HCT116 (cell line): ENCODE measurements at regions not wholly inside any gene's neighbourhood (a gene's known extent, or its start where the extent isn't known, plus 50 kb on each side); places are given as distances from the start of the nearest gene placed in this dataset.

ENCODE experiments used
- ATAC-seq: fragments of 200-7000 bp; cut with Tn5 transposase; 2 replicates; pipeline ENCODE4 v1.9.1; 2020; ENCODE audit warnings: mild to moderate bottlenecking, moderate library complexity
- BruUV-seq: library from RNA; stranded (reverse); fragments of 400-500 nt; replicated peaks from 2 replicates; lab custom pipeline; 2021; lab: Mats Ljungman, UMichigan
- CTCF ChIA-PET: fragments of 300-600 bp; sonication (Branson Sonifier 250); formaldehyde crosslinking; loops from one replicate; lab custom pipeline; 2021; ENCODE audit warnings: antibody characterized with exemption; lab: Charles Lee
- POLR2A ChIA-PET: fragments of 300-600, 350-600 bp; sonication (Branson Sonifier 250); formaldehyde crosslinking; loops from one replicate; lab custom pipeline; 2021; ENCODE audit warnings: antibody characterized with exemption; lab: Charles Lee
- RAD21 ChIA-PET, 2 experiments: fragments of 300-600 bp; sonication (Branson Sonifier 250); formaldehyde crosslinking; loops; one replicate each; lab custom pipeline; 2023; ENCODE audit warnings: low total read pairs in 2 of 2; ENCODE audit not compliant: uncharacterized antibody in 2 of 2, unreplicated experiment in 2 of 2, low non-redundant PET in 1 of 2; lab: Charles Lee
- DNase-seq: peaks from one replicate; pipeline ENCODE4 v3.0.0-alpha.2; 2010; ENCODE audit warnings: low read depth, low spot score
- H2AFZ ChIP-seq: fragments of 200-600 bp; shearing (Covaris generic), sonication (generic); 2 replicates; pipeline ENCODE4 v1.6.1; 2017; ENCODE audit warnings: low read depth, mixed run types, mixed read lengths, antibody characterized with exemption, low read length; ENCODE audit not compliant: poor library complexity, severe bottlenecking
- H3K27ac ChIP-seq: 2 replicates; pipeline ENCODE4 v1.5.1; 2012; ENCODE audit warnings: low read depth, low read length
- H3K27me3 ChIP-seq: fragments of 200-600 bp; sonication (generic); 2 replicates; pipeline ENCODE4 v1.6.1; 2016; ENCODE audit warnings: mixed run types, low read length, mixed read lengths; ENCODE audit not compliant: insufficient read depth
- H3K36me3 ChIP-seq, 2 experiments: fragments of 200-500 bp in 1 of 2; fragments of 200-600 bp in 1 of 2; sonication (Bioruptor generic) in 1 of 2; sonication (generic) in 1 of 2; 2 replicates each; pipeline versions ENCODE4 v1.5.1 to v1.6.1; 2014 to 2016; ENCODE audit warnings: low read length in 2 of 2, inconsistent platforms in 1 of 2, mixed read lengths in 1 of 2, mixed run types in 1 of 2; ENCODE audit not compliant: insufficient read depth in 2 of 2, control insufficient read depth in 1 of 2
- H3K4me1 ChIP-seq, 2 experiments: fragments of 200-600 bp in 1 of 2; sonication (generic) in 1 of 2; 2 replicates each; pipeline versions ENCODE4 v1.5.1 to v1.6.1; 2012 to 2017; ENCODE audit warnings: low read length in 2 of 2, inconsistent platforms in 1 of 2, mild to moderate bottlenecking in 1 of 2, mixed read lengths in 1 of 2, mixed run types in 1 of 2, moderate library complexity in 1 of 2; ENCODE audit not compliant: insufficient read depth in 2 of 2, control insufficient read depth in 1 of 2
- H3K4me2 ChIP-seq: fragments of 200-600 bp; sonication (generic); 2 replicates; pipeline ENCODE4 v1.6.1; 2017; ENCODE audit warnings: mixed run types, low read length, mixed read lengths
- H3K4me3 ChIP-seq, 2 experiments: fragments of 200-600 bp in 1 of 2; sonication (generic) in 1 of 2; replicated peaks in 1 of 2; 2 replicates each; pipeline ENCODE4 v1.5.1; 2011 to 2016; ENCODE audit warnings: low read length in 2 of 2, control low read depth in 1 of 2, low read depth in 1 of 2, mild to moderate bottlenecking in 1 of 2, mixed read lengths in 1 of 2, mixed run types in 1 of 2
- H3K79me2 ChIP-seq: fragments of 200-600 bp; sonication (generic); 2 replicates; pipeline ENCODE4 v1.6.1; 2017; ENCODE audit warnings: mild to moderate bottlenecking, mixed run types, low read length, moderate library complexity, mixed read lengths; ENCODE audit not compliant: insufficient read depth
- H3K9ac ChIP-seq: fragments of 200-600 bp; sonication (generic); 2 replicates; pipeline ENCODE4 v1.6.1; 2016; ENCODE audit warnings: low read length, mixed read lengths
- H3K9me2 ChIP-seq: fragments of 200-600 bp; sonication (generic), shearing (Covaris generic); 2 replicates; pipeline ENCODE4 v1.6.1; 2017; ENCODE audit warnings: mixed run types, mild to moderate bottlenecking, moderate library complexity; ENCODE audit not compliant: insufficient read depth
- H3K9me3 ChIP-seq, 2 experiments: fragments of 200-500 bp in 1 of 2; fragments of 200-600 bp in 1 of 2; sonication (Bioruptor generic) in 1 of 2; sonication (generic) in 1 of 2; 2 replicates each; pipeline ENCODE4 v1.6.1; 2014 to 2017; ENCODE audit warnings: low read length in 2 of 2, mixed read lengths in 2 of 2, inconsistent platforms in 1 of 2, low read depth in 1 of 2, mild to moderate bottlenecking in 1 of 2, mixed run types in 1 of 2, moderate library complexity in 1 of 2; ENCODE audit not compliant: control insufficient read depth in 1 of 2, insufficient read depth in 1 of 2
- H4K20me1 ChIP-seq: fragments of 200-600 bp; sonication (generic), shearing (Covaris generic); 2 replicates; pipeline ENCODE4 v1.6.1; 2017; ENCODE audit warnings: mixed run types, mild to moderate bottlenecking, moderate library complexity; ENCODE audit not compliant: insufficient read depth
- CBX3 ChIP-seq: IDR thresholded peaks from 2 replicates; pipeline ENCODE4 v1.6.1; 2012; ENCODE audit warnings: low read depth
- EZH2phosphoT487 ChIP-seq: fragments of 200-600 bp; IDR thresholded peaks from 2 replicates; pipeline ENCODE4 v1.6.1; 2018; ENCODE audit warnings: antibody characterized with exemption, borderline replicate concordance
- FOSL1 ChIP-seq: IDR thresholded peaks from 2 replicates; pipeline ENCODE4 v1.6.1; 2012; ENCODE audit warnings: low read depth
- JUND ChIP-seq: IDR thresholded peaks from 2 replicates; pipeline ENCODE4 v1.6.1; 2012
- SP1 ChIP-seq: IDR thresholded peaks from 2 replicates; pipeline ENCODE4 v1.6.1; 2012; ENCODE audit warnings: low read depth
- SRF ChIP-seq: IDR thresholded peaks from 2 replicates; pipeline ENCODE4 v1.6.1; 2012; ENCODE audit warnings: low read depth
- TCF7L2 ChIP-seq: IDR thresholded peaks from 2 replicates; pipeline ENCODE4 v1.7.0; 2011; ENCODE audit warnings: borderline replicate concordance, inconsistent platforms; ENCODE audit not compliant: insufficient read depth, insufficient read length; ENCODE audit errors: extremely low read depth
- intact Hi-C: fragments of 100-400 bp; cut with micrococcal nuclease; formaldehyde crosslinking; loops from 2 replicates; pipeline ENCODE4 v1.10.0; 2022
- TF ChIP-seq, protein P1 (sequence below): IDR thresholded peaks from 2 replicates; pipeline ENCODE4 v1.6.1; 2012
- TF ChIP-seq, protein P2 (sequence below): IDR thresholded peaks from 2 replicates; pipeline ENCODE4 v1.6.1; 2012; ENCODE audit warnings: low read depth
- TF ChIP-seq, protein P3 (sequence below): IDR thresholded peaks from 2 replicates; pipeline ENCODE4 v1.6.1; 2011; ENCODE audit warnings: mild to moderate bottlenecking, low read length, moderate library complexity; ENCODE audit not compliant: insufficient replicate concordance; ENCODE audit errors: extremely low read depth
- TF ChIP-seq, protein P4 (sequence below), 3 experiments: fragments of 200-600 bp in 1 of 3; sonication (generic) in 1 of 3; IDR thresholded peaks in 2 of 3; conservative IDR thresholded peaks in 1 of 3; 2 replicates each; pipeline ENCODE4 v1.5.1; 2012 to 2017; ENCODE audit warnings: low read depth in 2 of 3, low read length in 2 of 3, antibody characterized with exemption in 1 of 3, borderline replicate concordance in 1 of 3, control low read depth in 1 of 3, mild to moderate bottlenecking in 1 of 3, mixed read lengths in 1 of 3, mixed run types in 1 of 3, moderate library complexity in 1 of 3; ENCODE audit not compliant: insufficient read depth in 1 of 3

DNA sequence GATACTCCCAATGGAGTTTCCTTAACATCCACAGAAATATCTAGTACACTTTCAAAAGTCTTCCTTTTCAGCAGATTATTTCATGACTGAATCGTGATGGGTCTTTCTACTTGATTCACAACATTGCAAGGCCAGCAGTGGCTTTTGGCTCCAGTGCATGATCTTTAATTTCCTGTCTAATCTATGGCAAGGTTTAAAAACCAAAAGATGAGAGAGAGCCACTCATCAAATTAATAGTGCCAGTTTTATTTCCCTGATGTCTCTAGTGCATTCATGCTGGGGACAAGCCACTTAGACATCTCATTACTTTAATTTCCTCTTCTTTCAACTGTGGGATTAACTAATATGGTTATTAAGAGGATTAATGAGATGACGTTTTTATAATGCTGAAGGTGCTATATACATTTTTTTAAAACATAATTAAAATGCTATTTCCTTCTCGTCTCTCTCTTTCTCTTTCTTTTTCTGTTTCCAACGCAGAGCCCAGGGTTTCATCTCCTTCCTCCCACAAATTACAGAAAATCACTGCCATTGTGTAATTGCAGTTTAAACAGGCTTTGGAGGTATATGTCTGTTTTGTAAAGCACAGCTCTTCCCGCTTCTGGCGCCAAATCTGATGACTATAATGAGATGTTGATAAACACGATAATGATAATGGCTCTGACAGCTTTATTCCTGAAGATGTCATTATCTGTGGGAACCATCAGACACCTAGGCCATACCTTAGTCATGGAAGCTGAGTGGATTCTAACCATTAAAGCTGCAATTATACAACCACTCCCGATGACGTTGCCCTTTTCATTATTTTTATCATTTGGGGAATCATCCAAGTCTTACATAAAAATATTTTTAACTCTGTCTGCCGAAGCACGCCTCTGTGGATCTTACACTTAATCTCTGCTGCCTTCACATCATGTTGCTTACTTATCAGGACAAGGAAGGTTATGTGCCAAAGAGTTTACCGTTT, 103.1 kb upstream of the PPM1H start:
- no peaks in the 10 kb centered on the region for H3K9me3 ChIP-seq
- no peaks in the 10 kb centered on the region for H3K4me1 ChIP-seq
- CTCF ChIA-PET, result no interaction called here
- no peak overlapping the region for H3K9ac ChIP-seq
- H3K27me3 ChIP-seq, result no peaks in the 10 kb centered on the region
- H3K27ac ChIP-seq, result no peak overlapping the region
- H3K4me2 ChIP-seq, result no peak overlapping the region
- TF ChIP-seq, protein P1, sequence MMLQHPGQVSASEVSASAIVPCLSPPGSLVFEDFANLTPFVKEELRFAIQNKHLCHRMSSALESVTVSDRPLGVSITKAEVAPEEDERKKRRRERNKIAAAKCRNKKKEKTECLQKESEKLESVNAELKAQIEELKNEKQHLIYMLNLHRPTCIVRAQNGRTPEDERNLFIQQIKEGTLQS, result no peak
- TF ChIP-seq, protein P2, sequence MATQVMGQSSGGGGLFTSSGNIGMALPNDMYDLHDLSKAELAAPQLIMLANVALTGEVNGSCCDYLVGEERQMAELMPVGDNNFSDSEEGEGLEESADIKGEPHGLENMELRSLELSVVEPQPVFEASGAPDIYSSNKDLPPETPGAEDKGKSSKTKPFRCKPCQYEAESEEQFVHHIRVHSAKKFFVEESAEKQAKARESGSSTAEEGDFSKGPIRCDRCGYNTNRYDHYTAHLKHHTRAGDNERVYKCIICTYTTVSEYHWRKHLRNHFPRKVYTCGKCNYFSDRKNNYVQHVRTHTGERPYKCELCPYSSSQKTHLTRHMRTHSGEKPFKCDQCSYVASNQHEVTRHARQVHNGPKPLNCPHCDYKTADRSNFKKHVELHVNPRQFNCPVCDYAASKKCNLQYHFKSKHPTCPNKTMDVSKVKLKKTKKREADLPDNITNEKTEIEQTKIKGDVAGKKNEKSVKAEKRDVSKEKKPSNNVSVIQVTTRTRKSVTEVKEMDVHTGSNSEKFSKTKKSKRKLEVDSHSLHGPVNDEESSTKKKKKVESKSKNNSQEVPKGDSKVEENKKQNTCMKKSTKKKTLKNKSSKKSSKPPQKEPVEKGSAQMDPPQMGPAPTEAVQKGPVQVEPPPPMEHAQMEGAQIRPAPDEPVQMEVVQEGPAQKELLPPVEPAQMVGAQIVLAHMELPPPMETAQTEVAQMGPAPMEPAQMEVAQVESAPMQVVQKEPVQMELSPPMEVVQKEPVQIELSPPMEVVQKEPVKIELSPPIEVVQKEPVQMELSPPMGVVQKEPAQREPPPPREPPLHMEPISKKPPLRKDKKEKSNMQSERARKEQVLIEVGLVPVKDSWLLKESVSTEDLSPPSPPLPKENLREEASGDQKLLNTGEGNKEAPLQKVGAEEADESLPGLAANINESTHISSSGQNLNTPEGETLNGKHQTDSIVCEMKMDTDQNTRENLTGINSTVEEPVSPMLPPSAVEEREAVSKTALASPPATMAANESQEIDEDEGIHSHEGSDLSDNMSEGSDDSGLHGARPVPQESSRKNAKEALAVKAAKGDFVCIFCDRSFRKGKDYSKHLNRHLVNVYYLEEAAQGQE, result no peak
- TF ChIP-seq CBX3 (no peak), TCF7L2 (no peak), SP1 (no peak), SRF (no peak), JUND (no peak), FOSL1 (no peak), EZH2phosphoT487 (no peak)
- TF ChIP-seq, protein P3, sequence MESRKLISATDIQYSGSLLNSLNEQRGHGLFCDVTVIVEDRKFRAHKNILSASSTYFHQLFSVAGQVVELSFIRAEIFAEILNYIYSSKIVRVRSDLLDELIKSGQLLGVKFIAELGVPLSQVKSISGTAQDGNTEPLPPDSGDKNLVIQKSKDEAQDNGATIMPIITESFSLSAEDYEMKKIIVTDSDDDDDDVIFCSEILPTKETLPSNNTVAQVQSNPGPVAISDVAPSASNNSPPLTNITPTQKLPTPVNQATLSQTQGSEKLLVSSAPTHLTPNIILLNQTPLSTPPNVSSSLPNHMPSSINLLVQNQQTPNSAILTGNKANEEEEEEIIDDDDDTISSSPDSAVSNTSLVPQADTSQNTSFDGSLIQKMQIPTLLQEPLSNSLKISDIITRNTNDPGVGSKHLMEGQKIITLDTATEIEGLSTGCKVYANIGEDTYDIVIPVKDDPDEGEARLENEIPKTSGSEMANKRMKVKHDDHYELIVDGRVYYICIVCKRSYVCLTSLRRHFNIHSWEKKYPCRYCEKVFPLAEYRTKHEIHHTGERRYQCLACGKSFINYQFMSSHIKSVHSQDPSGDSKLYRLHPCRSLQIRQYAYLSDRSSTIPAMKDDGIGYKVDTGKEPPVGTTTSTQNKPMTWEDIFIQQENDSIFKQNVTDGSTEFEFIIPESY, result no peak
- TF ChIP-seq, protein P4, sequence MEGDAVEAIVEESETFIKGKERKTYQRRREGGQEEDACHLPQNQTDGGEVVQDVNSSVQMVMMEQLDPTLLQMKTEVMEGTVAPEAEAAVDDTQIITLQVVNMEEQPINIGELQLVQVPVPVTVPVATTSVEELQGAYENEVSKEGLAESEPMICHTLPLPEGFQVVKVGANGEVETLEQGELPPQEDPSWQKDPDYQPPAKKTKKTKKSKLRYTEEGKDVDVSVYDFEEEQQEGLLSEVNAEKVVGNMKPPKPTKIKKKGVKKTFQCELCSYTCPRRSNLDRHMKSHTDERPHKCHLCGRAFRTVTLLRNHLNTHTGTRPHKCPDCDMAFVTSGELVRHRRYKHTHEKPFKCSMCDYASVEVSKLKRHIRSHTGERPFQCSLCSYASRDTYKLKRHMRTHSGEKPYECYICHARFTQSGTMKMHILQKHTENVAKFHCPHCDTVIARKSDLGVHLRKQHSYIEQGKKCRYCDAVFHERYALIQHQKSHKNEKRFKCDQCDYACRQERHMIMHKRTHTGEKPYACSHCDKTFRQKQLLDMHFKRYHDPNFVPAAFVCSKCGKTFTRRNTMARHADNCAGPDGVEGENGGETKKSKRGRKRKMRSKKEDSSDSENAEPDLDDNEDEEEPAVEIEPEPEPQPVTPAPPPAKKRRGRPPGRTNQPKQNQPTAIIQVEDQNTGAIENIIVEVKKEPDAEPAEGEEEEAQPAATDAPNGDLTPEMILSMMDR (IDR thresholded peaks at IDR 0.05 in 2 of 3, conservative IDR thresholded peaks at IDR 0.05 in 1 of 3; ENCODE audit: borderline replicate concordance in 1 of 3, insufficient read depth in 1 of 3, low read depth in 2 of 3, low read length in 2 of 3), result no peak
- TF ChIP-seq, all 23 proteins: peak for 0
- ChIA-PET POLR2A (no interaction called here), RAD21 (no interaction called here)
- Histone ChIP-seq H2AFZ (no peak overlapping the region), H3K36me3 (no peaks in the 10 kb centered on the region), H3K9me2 (no peaks in the 10 kb centered on the region), H4K20me1 (no peaks in the 10 kb centered on the region), H3K4me3 (no peak overlapping the region), H3K79me2 (no peaks in the 10 kb centered on the region)
- intact Hi-C loops, result no loop called here
- BruUV-seq, result no TSS peak
- ATAC-seq, result no peak
- DNase-seq, result no peak
